CD4-positive, alpha-beta T cell (primary cell): ENCODE measurements at regions not wholly inside any gene's neighbourhood (a gene's known extent, or its start where the extent isn't known, plus 50 kb on each side); places are given as distances from the start of the nearest gene placed in this dataset.

ENCODE experiments used
- ATAC-seq: fragments of 200-7000 bp; cut with Tn5 transposase; one replicate; pipeline ENCODE4 v1.10.0; 2022; ENCODE audit warnings: mild to moderate bottlenecking; ENCODE audit not compliant: poor library complexity
- CTCF ChIA-PET: fragments of 350-600 bp; sonication (Branson Sonifier 250); formaldehyde crosslinking; loops from one replicate; lab custom pipeline; 2021; ENCODE audit warnings: antibody characterized with exemption, inconsistent platforms; lab: Charles Lee
- POLR2A ChIA-PET: fragments of 350-600 bp; sonication (Branson Sonifier 250); formaldehyde crosslinking; loops from one replicate; lab custom pipeline; 2021; ENCODE audit warnings: antibody characterized with exemption, inconsistent platforms; lab: Charles Lee
- DNase-seq, 14 experiments: peaks; one replicate each; pipeline ENCODE4 v3.0.0-alpha.2; 2013 to 2020; ENCODE audit warnings: mixed read lengths in 2 of 14
- H3K27ac ChIP-seq, 2 donors: one replicate each; pipeline versions ENCODE4 v1.5.1 to v1.7.0; 2013; ENCODE audit warnings: low read length in 2 of 2, low read depth in 1 of 2, mild to moderate bottlenecking in 1 of 2
- H3K27me3 ChIP-seq, 2 experiments: 1 replicate in 1 of 2; 2 replicates in 1 of 2; pipeline versions ENCODE4 v1.6.1 to v1.7.0; 2013; ENCODE audit warnings: low read length in 2 of 2, control low read depth in 1 of 2, mild to moderate bottlenecking in 1 of 2, moderate library complexity in 1 of 2; ENCODE audit not compliant: insufficient read depth in 2 of 2, control insufficient read depth in 1 of 2
- H3K36me3 ChIP-seq: one replicate; pipeline ENCODE4 v1.6.1; 2013; ENCODE audit warnings: low read length, control low read depth; ENCODE audit not compliant: insufficient read depth
- H3K4me1 ChIP-seq: one replicate; pipeline ENCODE4 v1.6.1; 2013; ENCODE audit warnings: low read length, control low read depth; ENCODE audit not compliant: insufficient read depth
- H3K4me3 ChIP-seq: one replicate; pipeline ENCODE4 v1.5.1; 2013; ENCODE audit warnings: mild to moderate bottlenecking, low read length, moderate library complexity
- H3K9me3 ChIP-seq, 2 experiments: 1 replicate in 1 of 2; 2 replicates in 1 of 2; pipeline versions ENCODE4 v1.6.1 to v1.7.0; 2013; ENCODE audit warnings: low read length in 2 of 2, mild to moderate bottlenecking in 2 of 2, control low read depth in 1 of 2, moderate library complexity in 1 of 2; ENCODE audit not compliant: control insufficient read depth in 1 of 2, insufficient read depth in 1 of 2
- H3K27ac Mint-ChIP-seq: one replicate; pipeline ENCODE4 v1.8.0; 2020; ENCODE audit warnings: mixed read lengths
- H3K27me3 Mint-ChIP-seq: one replicate; pipeline ENCODE4 v1.8.0; 2021; ENCODE audit warnings: mixed read lengths
- H3K36me3 Mint-ChIP-seq: one replicate; pipeline ENCODE4 v1.8.0; 2021; ENCODE audit warnings: low read depth, mixed read lengths
- H3K4me1 Mint-ChIP-seq: one replicate; pipeline ENCODE4 v1.8.0; 2021; ENCODE audit warnings: low read depth, mixed read lengths
- H3K4me3 Mint-ChIP-seq: one replicate; pipeline ENCODE4 v1.8.0; 2020; ENCODE audit warnings: mild to moderate bottlenecking, mixed read lengths
- H3K9me3 Mint-ChIP-seq: one replicate; pipeline ENCODE4 v1.8.0; 2020; ENCODE audit warnings: mixed read lengths
- intact Hi-C, 2 experiments: fragments of 100-400 bp; cut with DNase I in 1 of 2; cut with micrococcal nuclease in 1 of 2; formaldehyde crosslinking; loops; one replicate each; pipeline versions ENCODE4 v1.15.1 to v1.9.0; 2023 to 2025; cut with DNase I, micrococcal nuclease
- TF ChIP-seq, protein P1 (sequence below): fragments of 200-600 bp; IDR thresholded peaks from one replicate; pipeline ENCODE4 v1.8.0; 2022; ENCODE audit warnings: antibody characterized with exemption, mild to moderate bottlenecking

DNA sequence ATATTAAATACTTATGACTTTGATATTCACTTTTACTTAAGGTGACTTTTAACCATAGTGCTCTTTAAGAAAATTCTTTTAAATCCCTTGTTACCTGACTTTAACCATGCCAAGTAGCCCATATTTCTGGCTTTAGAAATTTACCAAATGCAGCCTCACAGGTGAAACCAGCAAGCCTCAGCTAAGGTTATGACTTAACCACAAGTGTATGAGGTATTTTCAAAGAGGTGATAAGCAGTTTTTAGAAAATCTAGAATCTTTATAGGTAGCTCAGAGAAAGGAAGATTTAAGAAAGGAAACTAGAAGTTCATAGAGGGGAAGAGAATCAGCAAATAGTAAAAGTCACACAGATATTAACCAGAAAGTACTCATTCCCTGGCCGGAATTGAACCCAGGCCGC, 661.9 kb upstream of the GJE1 start:
- H3K27me3 Mint-ChIP-seq = no peaks in the 10 kb centered on the region
- H3K4me3 Mint-ChIP-seq = no peak overlapping the region
- Histone ChIP-seq H3K4me3 (no peak overlapping the region), H3K27ac (no peak overlapping the region), H3K36me3 (no peaks in the 10 kb centered on the region), H3K9me3 (no peaks in the 10 kb centered on the region), H3K4me1 (peaks cover 2% of the 10 kb centered on the region), H3K27me3 (no peaks in the 10 kb centered on the region)
- no peaks in the 10 kb centered on the region for H3K9me3 Mint-ChIP-seq
- CTCF ChIA-PET = no interaction called here
- POLR2A ChIA-PET = no interaction called here
- no peaks in the 10 kb centered on the region for H3K36me3 Mint-ChIP-seq
- H3K27ac Mint-ChIP-seq = no peak overlapping the region
- DNase-seq (no peak), ATAC-seq (no peak)
- intact Hi-C loops = no loop called here
- TF ChIP-seq, protein P1, sequence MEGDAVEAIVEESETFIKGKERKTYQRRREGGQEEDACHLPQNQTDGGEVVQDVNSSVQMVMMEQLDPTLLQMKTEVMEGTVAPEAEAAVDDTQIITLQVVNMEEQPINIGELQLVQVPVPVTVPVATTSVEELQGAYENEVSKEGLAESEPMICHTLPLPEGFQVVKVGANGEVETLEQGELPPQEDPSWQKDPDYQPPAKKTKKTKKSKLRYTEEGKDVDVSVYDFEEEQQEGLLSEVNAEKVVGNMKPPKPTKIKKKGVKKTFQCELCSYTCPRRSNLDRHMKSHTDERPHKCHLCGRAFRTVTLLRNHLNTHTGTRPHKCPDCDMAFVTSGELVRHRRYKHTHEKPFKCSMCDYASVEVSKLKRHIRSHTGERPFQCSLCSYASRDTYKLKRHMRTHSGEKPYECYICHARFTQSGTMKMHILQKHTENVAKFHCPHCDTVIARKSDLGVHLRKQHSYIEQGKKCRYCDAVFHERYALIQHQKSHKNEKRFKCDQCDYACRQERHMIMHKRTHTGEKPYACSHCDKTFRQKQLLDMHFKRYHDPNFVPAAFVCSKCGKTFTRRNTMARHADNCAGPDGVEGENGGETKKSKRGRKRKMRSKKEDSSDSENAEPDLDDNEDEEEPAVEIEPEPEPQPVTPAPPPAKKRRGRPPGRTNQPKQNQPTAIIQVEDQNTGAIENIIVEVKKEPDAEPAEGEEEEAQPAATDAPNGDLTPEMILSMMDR = no peak
- no peaks in the 10 kb centered on the region for H3K4me1 Mint-ChIP-seq

- no peak for DNase-seq
- Histone ChIP-seq H3K9me3 (no peaks in the 10 kb centered on the region), H3K27me3 (no peaks in the 10 kb centered on the region), H3K4me1 (peaks cover 2% of the 10 kb centered on the region), H3K27ac (no peak overlapping the region), H3K36me3 (no peaks in the 10 kb centered on the region), H3K4me3 (no peak overlapping the region)
- no peaks in the 10 kb centered on the region for H3K36me3 Mint-ChIP-seq
- H3K4me1 Mint-ChIP-seq = peaks cover 7% of the 10 kb centered on the region
- H3K9me3 Mint-ChIP-seq = no peaks in the 10 kb centered on the region
- no peaks in the 10 kb centered on the region for H3K27me3 Mint-ChIP-seq
- intact Hi-C loops = no loop called here
- POLR2A ChIA-PET = no interaction called here
- ATAC-seq = no peak
- no peak overlapping the region for H3K27ac Mint-ChIP-seq
- TF ChIP-seq, protein P1 = no peak
- CTCF ChIA-PET = no interaction called here
- no peak overlapping the region for H3K4me3 Mint-ChIP-seq
Measured at GRCh38 chr6:141467881-141468280, 664.8 kb upstream of the GJE1 start.

GRCh38 chr6:141467041-141467440, 665.7 kb upstream of the GJE1 start:
- TF ChIP-seq, protein P1 = no peak
- intact Hi-C loops = no loop called here

More at GRCh38 chr6:141467041-141467440, 665.7 kb upstream of the GJE1 start:
- ATAC-seq (no peak), DNase-seq (no peak)
- Mint-ChIP-seq H3K36me3 (no peaks in the 10 kb centered on the region), H3K9me3 (no peaks in the 10 kb centered on the region), H3K27me3 (no peaks in the 10 kb centered on the region), H3K27ac (no peak overlapping the region), H3K4me3 (no peak overlapping the region), H3K4me1 (peaks cover 7% of the 10 kb centered on the region)
- H3K4me3 ChIP-seq = no peak overlapping the region
- H3K4me1 ChIP-seq = no peaks in the 10 kb centered on the region
- H3K27ac ChIP-seq = no peak overlapping the region
- CTCF ChIA-PET = no interaction called here
- H3K36me3 ChIP-seq = no peaks in the 10 kb centered on the region
- POLR2A ChIA-PET = no interaction called here
- no peaks in the 10 kb centered on the region for H3K9me3 ChIP-seq
- no peaks in the 10 kb centered on the region for H3K27me3 ChIP-seq
